IMR-90 (cell line): ENCODE measurements at regions not wholly inside any gene's neighbourhood (a gene's known extent, or its start where the extent isn't known, plus 50 kb on each side); places are given as distances from the start of the nearest gene placed in this dataset.

ENCODE experiments used
- ATAC-seq: fragments of 200-7000 bp; cut with Tn5 transposase; 2 replicates; pipeline ENCODE4 v1.9.1; 2020; ENCODE audit warnings: low read depth, mild to moderate bottlenecking, moderate library complexity
- BruUV-seq: library from RNA; stranded (reverse); fragments of 400-500 nt; replicated peaks from 2 replicates; lab custom pipeline; 2021; lab: Mats Ljungman, UMichigan
- CTCF ChIA-PET: fragments of 300-600 bp; formaldehyde crosslinking; extraction: SDS; loops from one replicate; lab custom pipeline; 2021; ENCODE audit warnings: antibody characterized with exemption; lab: Yijun Ruan, JAX
- POLR2A ChIA-PET: fragments of 300-600 bp; sonication (Branson Sonifier 250); formaldehyde crosslinking; loops from one replicate; lab custom pipeline; 2022; ENCODE audit warnings: antibody characterized with exemption; ENCODE audit not compliant: unreplicated experiment; lab: Charles Lee
- DNase-seq: peaks from one replicate; pipeline ENCODE4 v3.0.0; 2013
- H2AFZ ChIP-seq: replicated peaks from 2 replicates; pipeline ENCODE3; 2013; ENCODE audit warnings: low read length, mild to moderate bottlenecking; ENCODE audit not compliant: poor library complexity
- H2AK5ac ChIP-seq: 2 replicates; pipeline ENCODE4 v1.6.1; 2013; ENCODE audit warnings: low read depth, low read length, inconsistent platforms
- H2AK9ac ChIP-seq: replicated peaks from 2 replicates; pipeline ENCODE3; 2013; ENCODE audit warnings: mild to moderate bottlenecking, low read depth, low read length, moderate library complexity; ENCODE audit not compliant: poor library complexity
- H2BK120ac ChIP-seq: 2 replicates; pipeline ENCODE4 v1.6.1; 2013; ENCODE audit warnings: low read depth, low read length, inconsistent platforms
- H2BK15ac ChIP-seq: 3 replicates; pipeline ENCODE4 v1.6.1; 2013; ENCODE audit warnings: low read depth, low read length, inconsistent platforms
- H2BK20ac ChIP-seq: 2 replicates; pipeline ENCODE4 v1.6.1; 2013; ENCODE audit warnings: low read depth, mild to moderate bottlenecking, inconsistent platforms, low read length, moderate library complexity
- H2BK5ac ChIP-seq: 2 replicates; pipeline ENCODE4 v1.6.1; 2013; ENCODE audit warnings: mild to moderate bottlenecking, low read depth, low read length, inconsistent platforms; ENCODE audit not compliant: poor library complexity, severe bottlenecking
- H3K14ac ChIP-seq: replicated peaks from 2 replicates; pipeline ENCODE4 v1.6.1; 2013; ENCODE audit warnings: low read depth, low read length, inconsistent platforms
- H3K18ac ChIP-seq: 2 replicates; pipeline ENCODE4 v1.6.1; 2013; ENCODE audit warnings: low read depth, low read length, control low read depth
- H3K23ac ChIP-seq: 2 replicates; pipeline ENCODE4 v1.6.1; 2013; ENCODE audit warnings: low read depth, low read length, inconsistent platforms
- H3K27ac ChIP-seq: 2 replicates; pipeline ENCODE4 v1.5.1; 2013; ENCODE audit warnings: mild to moderate bottlenecking, control low read depth, low read length; ENCODE audit not compliant: insufficient read depth
- H3K27me3 ChIP-seq: 2 replicates; pipeline ENCODE4 v1.6.1; 2013; ENCODE audit warnings: low read length; ENCODE audit not compliant: control insufficient read depth, insufficient read depth
- H3K36me3 ChIP-seq: 2 replicates; pipeline ENCODE4 v1.6.1; 2013; ENCODE audit warnings: low read length, mixed read lengths; ENCODE audit not compliant: control insufficient read depth, insufficient read depth
- H3K4ac ChIP-seq: 2 replicates; pipeline ENCODE4 v1.6.1; 2013; ENCODE audit warnings: low read depth, low read length, inconsistent platforms
- H3K4me1 ChIP-seq: 2 replicates; pipeline ENCODE4 v1.6.1; 2013; ENCODE audit warnings: low read length, mixed read lengths; ENCODE audit not compliant: control insufficient read depth, insufficient read depth
- H3K4me2 ChIP-seq: 2 replicates; pipeline ENCODE4 v1.6.1; 2013; ENCODE audit warnings: low read depth, mild to moderate bottlenecking, control low read depth, low read length, moderate library complexity
- H3K4me3 ChIP-seq: 2 replicates; pipeline ENCODE4 v1.5.1; 2013; ENCODE audit warnings: low read depth, mild to moderate bottlenecking, control low read depth, low read length, moderate library complexity; ENCODE audit not compliant: insufficient read depth
- H3K56ac ChIP-seq: 2 replicates; pipeline ENCODE4 v1.6.1; 2013; ENCODE audit warnings: low read length, inconsistent platforms; ENCODE audit not compliant: insufficient read depth; ENCODE audit errors: extremely low read depth
- H3K79me1 ChIP-seq, 2 experiments: 2 replicates each; pipeline ENCODE4 v1.6.1; 2013; ENCODE audit warnings: low read length in 2 of 2, inconsistent platforms in 1 of 2, low read depth in 1 of 2
- H3K9ac ChIP-seq: 2 replicates; pipeline ENCODE4 v1.6.1; 2013; ENCODE audit warnings: low read depth, low read length, control low read depth
- H3K9me1 ChIP-seq: 2 replicates; pipeline ENCODE4 v1.6.1; 2013; ENCODE audit warnings: low read length, inconsistent platforms; ENCODE audit not compliant: insufficient read depth
- H3K9me3 ChIP-seq: 2 replicates; pipeline ENCODE4 v1.6.1; 2013; ENCODE audit warnings: low read length; ENCODE audit not compliant: control insufficient read depth, insufficient read depth
- H4K20me1 ChIP-seq: 2 replicates; pipeline ENCODE4 v1.6.1; 2013; ENCODE audit warnings: low read length, inconsistent platforms; ENCODE audit not compliant: insufficient read depth
- H4K5ac ChIP-seq: 2 replicates; pipeline ENCODE4 v1.6.1; 2013; ENCODE audit warnings: mild to moderate bottlenecking, low read depth, low read length, control low read depth
- H4K8ac ChIP-seq, 2 experiments: 2 replicates each; pipeline ENCODE4 v1.6.1; 2013; ENCODE audit warnings: low read depth in 2 of 2, low read length in 2 of 2, control low read depth in 1 of 2, inconsistent platforms in 1 of 2
- H4K91ac ChIP-seq: 2 replicates; pipeline ENCODE4 v1.6.1; 2013; ENCODE audit warnings: low read depth, low read length, inconsistent platforms; ENCODE audit not compliant: insufficient read depth
- BHLHE40 ChIP-seq: fragments of 150-350 bp; IDR thresholded peaks from 2 replicates; pipeline ENCODE4 v1.6.1; 2016; ENCODE audit warnings: mild to moderate bottlenecking, low read depth, low read length
- CEBPB ChIP-seq: IDR thresholded peaks from 2 replicates; pipeline ENCODE4 v1.6.1; 2012; ENCODE audit warnings: low read depth, low read length, improper control_type of control experiment
- CHD1 ChIP-seq: IDR thresholded peaks from 2 replicates; pipeline ENCODE4 v1.6.1; 2012; ENCODE audit warnings: low read depth, low read length, improper control_type of control experiment
- FOS ChIP-seq: fragments of 150-350 bp; IDR thresholded peaks from 2 replicates; pipeline ENCODE4 v1.6.1; 2016; ENCODE audit warnings: low read depth, low read length
- MAFK ChIP-seq: IDR thresholded peaks from 2 replicates; pipeline ENCODE4 v1.6.1; 2012; ENCODE audit warnings: low read depth, low read length, improper control_type of control experiment
- MAZ ChIP-seq: IDR thresholded peaks from 2 replicates; pipeline ENCODE4 v1.6.1; 2012; ENCODE audit warnings: low read depth, mild to moderate bottlenecking, low read length, improper control_type of control experiment, moderate library complexity, borderline replicate concordance
- MXI1 ChIP-seq: IDR thresholded peaks from 2 replicates; pipeline ENCODE4 v1.6.1; 2012; ENCODE audit warnings: low read depth, mild to moderate bottlenecking, low read length, moderate library complexity, borderline replicate concordance
- NFE2L2 ChIP-seq: fragments of 150-350 bp; IDR thresholded peaks from 2 replicates; pipeline ENCODE4 v1.6.1; 2016; ENCODE audit warnings: low read depth, mild to moderate bottlenecking, low read length
- RAD21 ChIP-seq: IDR thresholded peaks from 2 replicates; pipeline ENCODE4 v1.6.1; 2012; ENCODE audit warnings: low read length, improper control_type of control experiment
- SMC3 ChIP-seq: fragments of 150-350 bp; IDR thresholded peaks from 2 replicates; pipeline ENCODE4 v1.6.1; 2016; ENCODE audit warnings: low read depth, mild to moderate bottlenecking, antibody characterized with exemption, low read length, moderate library complexity
- WGBS, 2 experiments: methylation state at CpG; one replicate each; pipeline versions ENCODE4 v1.1.5 to v1.1.7; 2013; ENCODE audit warnings: missing lambda C conversion rate in 2 of 2; ENCODE audit not compliant: insufficient read length in 1 of 2; ENCODE audit errors: extremely low coverage in 2 of 2; 5-methylcytosine and 5-hydroxymethylcytosine counted together
- dilution Hi-C: fragments of 300-500 bp; cut with HindIII; formaldehyde crosslinking; loops from one replicate; pipeline ENCODE4 v1.14.3; 2018; ENCODE audit warnings: low sequenced_read_pairs; ENCODE audit not compliant: unreplicated experiment
- in situ Hi-C: fragments of 300-500 bp; cut with MboI; formaldehyde crosslinking; loops from 3 replicates; pipeline ENCODE4 v1.14.3; 2019; ENCODE audit warnings: low sequenced_read_pairs, inconsistent platforms, mixed read lengths
- intact Hi-C: fragments of 100-400 bp; cut with micrococcal nuclease; formaldehyde crosslinking; loops from 2 replicates; pipeline ENCODE4 v1.10.0; 2022
- TF ChIP-seq, protein P1 (sequence below): fragments of 150-350 bp; IDR thresholded peaks from 2 replicates; pipeline ENCODE4 v1.6.1; 2017; ENCODE audit warnings: mild to moderate bottlenecking, antibody characterized with exemption, low read length, low read depth
- TF ChIP-seq, protein P2 (sequence below): fragments of 150-350 bp; IDR thresholded peaks from 2 replicates; pipeline ENCODE4 v1.6.1; 2016; ENCODE audit warnings: low read depth, mild to moderate bottlenecking, low read length, moderate library complexity, borderline replicate concordance

DNA sequence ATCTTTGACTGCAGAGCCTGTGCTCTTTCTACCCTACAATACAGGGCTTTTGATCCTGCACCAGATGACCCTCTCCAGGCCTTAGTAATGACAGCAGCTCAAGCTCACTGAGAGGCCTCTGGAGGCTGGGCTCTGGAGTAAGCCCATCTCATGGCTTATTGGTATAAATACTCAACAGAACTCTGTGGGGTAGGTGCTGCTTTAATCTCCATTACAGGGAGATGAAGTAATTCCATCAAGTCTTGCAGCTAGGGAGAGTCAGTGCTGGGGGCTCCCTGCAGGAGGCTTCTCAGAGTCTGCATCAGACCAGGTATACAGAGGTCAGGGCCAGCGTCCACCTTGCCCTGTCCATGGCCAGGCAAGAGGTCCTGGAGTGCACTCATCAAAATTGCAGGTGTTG lies 89.2 kb upstream of the SLC6A11 start:
- Histone ChIP-seq H2AK9ac (no peak overlapping the region), H3K4me3 (no peak overlapping the region), H2AK5ac (no peak overlapping the region), H2BK120ac (no peak overlapping the region), H4K8ac (no peak overlapping the region), H3K14ac (no peak overlapping the region), H3K9me3 (no peaks in the 10 kb centered on the region), H2BK20ac (no peak overlapping the region), H4K20me1 (no peaks in the 10 kb centered on the region), H3K56ac (no peak overlapping the region), H3K9ac (no peak overlapping the region), H3K79me1 (no peaks in the 10 kb centered on the region), H2BK15ac (no peak overlapping the region), H3K4me1 (no peaks in the 10 kb centered on the region), H3K23ac (no peak overlapping the region), H3K4me2 (no peak overlapping the region), H2AFZ (no peak overlapping the region), H4K5ac (no peak overlapping the region), H3K36me3 (no peaks in the 10 kb centered on the region), H3K4ac (no peak overlapping the region), H3K27me3 (no peaks in the 10 kb centered on the region), H3K9me1 (no peaks in the 10 kb centered on the region), H3K18ac (no peak overlapping the region), H3K27ac (no peak overlapping the region), H4K91ac (no peak overlapping the region), H2BK5ac (no peak overlapping the region)
- ATAC-seq (no peak), DNase-seq (no peak)
- in situ Hi-C loops: no loop called here
- TF ChIP-seq FOS (no peak), CHD1 (no peak), CEBPB (no peak), NFE2L2 (no peak), MXI1 (no peak), RAD21 (no peak), BHLHE40 (no peak), MAFK (no peak), MAZ (no peak), SMC3 (no peak)
- TF ChIP-seq, protein P1, sequence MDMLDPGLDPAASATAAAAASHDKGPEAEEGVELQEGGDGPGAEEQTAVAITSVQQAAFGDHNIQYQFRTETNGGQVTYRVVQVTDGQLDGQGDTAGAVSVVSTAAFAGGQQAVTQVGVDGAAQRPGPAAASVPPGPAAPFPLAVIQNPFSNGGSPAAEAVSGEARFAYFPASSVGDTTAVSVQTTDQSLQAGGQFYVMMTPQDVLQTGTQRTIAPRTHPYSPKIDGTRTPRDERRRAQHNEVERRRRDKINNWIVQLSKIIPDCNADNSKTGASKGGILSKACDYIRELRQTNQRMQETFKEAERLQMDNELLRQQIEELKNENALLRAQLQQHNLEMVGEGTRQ: no peak
- TF ChIP-seq, protein P2, sequence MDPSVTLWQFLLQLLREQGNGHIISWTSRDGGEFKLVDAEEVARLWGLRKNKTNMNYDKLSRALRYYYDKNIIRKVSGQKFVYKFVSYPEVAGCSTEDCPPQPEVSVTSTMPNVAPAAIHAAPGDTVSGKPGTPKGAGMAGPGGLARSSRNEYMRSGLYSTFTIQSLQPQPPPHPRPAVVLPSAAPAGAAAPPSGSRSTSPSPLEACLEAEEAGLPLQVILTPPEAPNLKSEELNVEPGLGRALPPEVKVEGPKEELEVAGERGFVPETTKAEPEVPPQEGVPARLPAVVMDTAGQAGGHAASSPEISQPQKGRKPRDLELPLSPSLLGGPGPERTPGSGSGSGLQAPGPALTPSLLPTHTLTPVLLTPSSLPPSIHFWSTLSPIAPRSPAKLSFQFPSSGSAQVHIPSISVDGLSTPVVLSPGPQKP: no peak
- intact Hi-C loops: no loop called here
- POLR2A ChIA-PET: no interaction called here
- WGBS, 2 experiments: no CpG with 5 or more reads among the region's 1 CpG
- dilution Hi-C loops: no loop called here
- CTCF ChIA-PET: no interaction called here
- no TSS peak for BruUV-seq
